ENCODE measurements at regions not wholly inside any gene's neighbourhood (a gene's known extent, or its start where the extent isn't known, plus 50 kb on each side); places are given as distances from the start of the nearest gene placed in this dataset.
"Not testable (repeated sequence)": the region's sequence is repeated elsewhere in the genome, so short reads cannot be mapped to it uniquely, and the experiment has no call there.

- Histone ChIP-seq H3K9me3 (ENCODE audit: control insufficient read depth, low read depth, low read length) (no peaks in the 10 kb centered on the region), H3K4me1 (ENCODE audit: control insufficient read depth, low read depth, low read length) (peaks cover 4% of the 10 kb centered on the region), H3K27ac (ENCODE audit: low read length) (no peak overlapping the region)
These were observed 201.3 kb downstream of the GABRG2 start for GRCh38 chr5:162268694-162269481.

GRCh38 chr5:162272417-162272816 is 204.8 kb downstream of the GABRG2 start:
- H3K27ac ChIP-seq (ENCODE audit: low read length), result no peak overlapping the region
- no peaks in the 10 kb centered on the region for H3K9me3 ChIP-seq (ENCODE audit: control insufficient read depth, low read depth, low read length)
- no peak overlapping the region for H3K9ac ChIP-seq (ENCODE audit: low read length)
- H3K27me3 ChIP-seq (ENCODE audit: control insufficient read depth, insufficient read depth, low read length), result no peaks in the 10 kb centered on the region
- no peak overlapping the region for H3K4me3 ChIP-seq (ENCODE audit: low read length)
- H3K4me1 ChIP-seq (ENCODE audit: control insufficient read depth, low read depth, low read length), result peaks cover 17% of the 10 kb centered on the region
- no peaks in the 10 kb centered on the region for H3K36me3 ChIP-seq (ENCODE audit: control insufficient read depth, low read depth, low read length)

More at GRCh38 chr5:162268694-162269481, 201.3 kb downstream of the GABRG2 start:
- no peak overlapping the region for H3K9ac ChIP-seq (ENCODE audit: low read length)
- no peak overlapping the region for H3K4me3 ChIP-seq (ENCODE audit: low read length)
- no peaks in the 10 kb centered on the region for H3K36me3 ChIP-seq (ENCODE audit: control insufficient read depth, low read depth, low read length)
- no peaks in the 10 kb centered on the region for H3K27me3 ChIP-seq (ENCODE audit: control insufficient read depth, insufficient read depth, low read length)

- no peaks in the 10 kb centered on the region for H3K9me3 ChIP-seq (ENCODE audit: control insufficient read depth, low read depth, low read length)
- no peaks in the 10 kb centered on the region for H3K27me3 ChIP-seq (ENCODE audit: control insufficient read depth, insufficient read depth, low read length)
- no peak overlapping the region for H3K9ac ChIP-seq (ENCODE audit: low read length)
- H3K4me1 ChIP-seq (ENCODE audit: control insufficient read depth, low read depth, low read length), result peaks cover 17% of the 10 kb centered on the region
- no peaks in the 10 kb centered on the region for H3K36me3 ChIP-seq (ENCODE audit: control insufficient read depth, low read depth, low read length)
- peak overlapping the region; percentile 33 for H3K4me3 ChIP-seq (ENCODE audit: low read length)
- no peak overlapping the region for H3K27ac ChIP-seq (ENCODE audit: low read length)
These were observed 207.1 kb downstream of the GABRG2 start for GRCh38 chr5:162274679-162275078.

DNA sequence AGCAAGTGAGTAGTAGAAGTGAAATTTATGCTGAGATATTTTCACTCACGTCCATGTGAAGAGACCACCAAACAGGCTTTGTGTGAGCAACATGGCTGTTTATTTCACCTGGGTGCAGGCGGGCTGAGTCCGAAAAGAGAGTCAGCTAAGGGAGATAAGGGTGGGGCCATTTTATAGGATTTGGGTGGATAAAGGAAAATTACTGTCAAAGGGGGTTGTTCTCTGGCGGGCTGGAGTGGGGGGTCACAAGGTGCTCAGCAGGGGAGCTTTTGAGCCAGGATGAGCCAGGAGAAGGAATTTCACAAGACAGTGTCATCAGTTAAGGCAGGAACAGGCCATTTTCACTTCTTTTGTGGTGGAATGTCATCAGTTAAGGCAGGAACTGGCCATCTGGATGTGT is 207.8 kb downstream of the GABRG2 start:
- not testable (repeated sequence) for H3K9ac ChIP-seq (ENCODE audit: low read length); H3K27me3 ChIP-seq (ENCODE audit: control insufficient read depth, insufficient read depth, low read length); H3K27ac ChIP-seq (ENCODE audit: low read length); H3K9me3 ChIP-seq (ENCODE audit: control insufficient read depth, low read depth, low read length); H3K36me3 ChIP-seq (ENCODE audit: control insufficient read depth, low read depth, low read length)
- Histone ChIP-seq H3K4me1 (ENCODE audit: control insufficient read depth, low read depth, low read length) (peaks cover 17% of the 10 kb centered on the region), H3K4me3 (ENCODE audit: low read length) (peak overlapping the region; percentile 33)

DNA sequence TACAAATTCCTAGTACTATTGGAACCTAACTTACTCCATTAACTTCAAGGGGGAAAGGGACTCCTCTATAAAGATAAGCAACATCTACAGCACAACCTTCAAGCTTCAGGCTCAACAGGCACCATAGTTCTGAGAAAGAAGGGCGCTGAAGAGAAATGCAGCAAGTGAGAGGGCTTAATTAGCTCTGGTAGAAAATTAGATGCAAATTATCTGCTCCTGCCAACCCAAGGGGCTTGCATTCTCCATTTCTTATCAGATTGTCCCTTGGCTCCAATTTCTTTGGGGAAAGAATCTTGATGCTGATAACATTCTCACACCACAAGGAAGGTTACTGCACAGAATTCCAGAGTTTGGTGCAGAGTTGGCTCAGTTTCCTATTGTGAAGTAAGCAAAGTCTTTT is 214.6 kb downstream of the GABRG2 start:
- peaks cover 12% of the 10 kb centered on the region for H3K4me1 ChIP-seq (ENCODE audit: control insufficient read depth, low read depth, low read length)
- H3K27me3 ChIP-seq (ENCODE audit: control insufficient read depth, insufficient read depth, low read length), result no peaks in the 10 kb centered on the region
- no peak overlapping the region for H3K9ac ChIP-seq (ENCODE audit: low read length)
- no peak overlapping the region for H3K4me3 ChIP-seq (ENCODE audit: low read length)
- no peaks in the 10 kb centered on the region for H3K36me3 ChIP-seq (ENCODE audit: control insufficient read depth, low read depth, low read length)
- no peak overlapping the region for H3K27ac ChIP-seq (ENCODE audit: low read length)
- H3K9me3 ChIP-seq (ENCODE audit: control insufficient read depth, low read depth, low read length), result no peaks in the 10 kb centered on the region

- H3K27me3 ChIP-seq (ENCODE audit: control insufficient read depth, insufficient read depth, low read length), result no peaks in the 10 kb centered on the region
- H3K4me3 ChIP-seq (ENCODE audit: low read length), result no peak overlapping the region
- H3K36me3 ChIP-seq (ENCODE audit: control insufficient read depth, low read depth, low read length), result no peaks in the 10 kb centered on the region
- H3K27ac ChIP-seq (ENCODE audit: low read length), result no peak overlapping the region
- no peaks in the 10 kb centered on the region for H3K9me3 ChIP-seq (ENCODE audit: control insufficient read depth, low read depth, low read length)
- no peak overlapping the region for H3K9ac ChIP-seq (ENCODE audit: low read length)
- peaks cover 13% of the 10 kb centered on the region for H3K4me1 ChIP-seq (ENCODE audit: control insufficient read depth, low read depth, low read length)
These were observed 216.0 kb downstream of the GABRG2 start for GRCh38 chr5:162283609-162284008.

GRCh38 chr5:162288647-162289296 is 221.2 kb downstream of the GABRG2 start:
- Histone ChIP-seq H3K27me3 (ENCODE audit: control insufficient read depth, insufficient read depth, low read length) (no peaks in the 10 kb centered on the region), H3K36me3 (ENCODE audit: control insufficient read depth, low read depth, low read length) (no peaks in the 10 kb centered on the region), H3K4me1 (ENCODE audit: control insufficient read depth, low read depth, low read length) (peaks cover 13% of the 10 kb centered on the region), H3K4me3 (ENCODE audit: low read length) (no peak overlapping the region), H3K9ac (ENCODE audit: low read length) (no peak overlapping the region), H3K9me3 (ENCODE audit: control insufficient read depth, low read depth, low read length) (no peaks in the 10 kb centered on the region), H3K27ac (ENCODE audit: low read length) (no peak overlapping the region)

GRCh38 chr5:162289489-162289888 is 221.9 kb downstream of the GABRG2 start:
- no peak overlapping the region for H3K27ac ChIP-seq (ENCODE audit: low read length)
- no peaks in the 10 kb centered on the region for H3K27me3 ChIP-seq (ENCODE audit: control insufficient read depth, insufficient read depth, low read length)
- no peaks in the 10 kb centered on the region for H3K36me3 ChIP-seq (ENCODE audit: control insufficient read depth, low read depth, low read length)
- peaks cover 13% of the 10 kb centered on the region for H3K4me1 ChIP-seq (ENCODE audit: control insufficient read depth, low read depth, low read length)
- no peak overlapping the region for H3K9ac ChIP-seq (ENCODE audit: low read length)
- H3K9me3 ChIP-seq (ENCODE audit: control insufficient read depth, low read depth, low read length), result no peaks in the 10 kb centered on the region
- no peak overlapping the region for H3K4me3 ChIP-seq (ENCODE audit: low read length)

GRCh38 chr5:162299793-162300192 is 232.2 kb downstream of the GABRG2 start:
- Histone ChIP-seq H3K36me3 (ENCODE audit: control insufficient read depth, low read depth, low read length) (no peaks in the 10 kb centered on the region), H3K9ac (ENCODE audit: low read length) (no peak overlapping the region), H3K27ac (ENCODE audit: low read length) (no peak overlapping the region), H3K27me3 (ENCODE audit: control insufficient read depth, insufficient read depth, low read length) (no peaks in the 10 kb centered on the region), H3K4me1 (ENCODE audit: control insufficient read depth, low read depth, low read length) (no peaks in the 10 kb centered on the region), H3K9me3 (ENCODE audit: control insufficient read depth, low read depth, low read length) (no peaks in the 10 kb centered on the region), H3K4me3 (ENCODE audit: low read length) (no peak overlapping the region)

- Histone ChIP-seq H3K9ac (ENCODE audit: low read length) (no peak overlapping the region), H3K4me3 (ENCODE audit: low read length) (no peak overlapping the region), H3K27ac (ENCODE audit: low read length) (no peak overlapping the region), H3K4me1 (ENCODE audit: control insufficient read depth, low read depth, low read length) (no peaks in the 10 kb centered on the region), H3K27me3 (ENCODE audit: control insufficient read depth, insufficient read depth, low read length) (no peaks in the 10 kb centered on the region), H3K36me3 (ENCODE audit: control insufficient read depth, low read depth, low read length) (no peaks in the 10 kb centered on the region), H3K9me3 (ENCODE audit: control insufficient read depth, low read depth, low read length) (no peaks in the 10 kb centered on the region)
These were observed 233.8 kb downstream of the GABRG2 start for GRCh38 chr5:162301356-162301755.

DNA sequence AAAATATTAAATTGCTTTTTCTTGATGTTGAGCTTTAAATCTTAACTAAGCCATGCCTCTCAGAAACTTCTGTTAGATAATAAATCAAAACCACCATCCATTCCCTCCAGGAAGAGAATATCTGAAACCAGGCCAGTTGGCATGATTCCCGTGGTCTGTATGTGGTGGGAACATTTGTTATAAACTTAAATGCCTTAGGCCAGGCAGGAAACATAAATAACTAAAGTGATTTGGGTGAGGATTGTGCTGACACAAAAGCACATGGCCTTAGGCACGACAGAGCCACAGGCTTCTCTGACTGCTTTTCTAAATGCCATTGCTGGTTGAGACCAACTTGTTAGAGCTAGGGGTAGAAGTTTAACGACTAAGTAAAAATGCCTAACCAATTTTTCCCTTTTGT is 255.9 kb downstream of the GABRG2 start:
- Histone ChIP-seq H3K4me1 (ENCODE audit: control insufficient read depth, low read depth, low read length) (no peaks in the 10 kb centered on the region), H3K9ac (ENCODE audit: low read length) (no peak overlapping the region), H3K4me3 (ENCODE audit: low read length) (no peak overlapping the region), H3K9me3 (ENCODE audit: control insufficient read depth, low read depth, low read length) (no peaks in the 10 kb centered on the region), H3K36me3 (ENCODE audit: control insufficient read depth, low read depth, low read length) (no peaks in the 10 kb centered on the region), H3K27ac (ENCODE audit: low read length) (no peak overlapping the region), H3K27me3 (ENCODE audit: control insufficient read depth, insufficient read depth, low read length) (no peaks in the 10 kb centered on the region)

GRCh38 chr5:162324328-162324727 is 256.8 kb downstream of the GABRG2 start:
- Histone ChIP-seq H3K27me3 (ENCODE audit: control insufficient read depth, insufficient read depth, low read length) (no peaks in the 10 kb centered on the region), H3K4me1 (ENCODE audit: control insufficient read depth, low read depth, low read length) (no peaks in the 10 kb centered on the region), H3K36me3 (ENCODE audit: control insufficient read depth, low read depth, low read length) (no peaks in the 10 kb centered on the region), H3K4me3 (ENCODE audit: low read length) (no peak overlapping the region), H3K27ac (ENCODE audit: low read length) (no peak overlapping the region), H3K9ac (ENCODE audit: low read length) (no peak overlapping the region), H3K9me3 (ENCODE audit: control insufficient read depth, low read depth, low read length) (no peaks in the 10 kb centered on the region)

All from iPS-18a (cell line).